ENCODE measurements at regions not wholly inside any gene's neighbourhood (a gene's known extent, or its start where the extent isn't known, plus 50 kb on each side); places are given as distances from the start of the nearest gene placed in this dataset.

DNA sequence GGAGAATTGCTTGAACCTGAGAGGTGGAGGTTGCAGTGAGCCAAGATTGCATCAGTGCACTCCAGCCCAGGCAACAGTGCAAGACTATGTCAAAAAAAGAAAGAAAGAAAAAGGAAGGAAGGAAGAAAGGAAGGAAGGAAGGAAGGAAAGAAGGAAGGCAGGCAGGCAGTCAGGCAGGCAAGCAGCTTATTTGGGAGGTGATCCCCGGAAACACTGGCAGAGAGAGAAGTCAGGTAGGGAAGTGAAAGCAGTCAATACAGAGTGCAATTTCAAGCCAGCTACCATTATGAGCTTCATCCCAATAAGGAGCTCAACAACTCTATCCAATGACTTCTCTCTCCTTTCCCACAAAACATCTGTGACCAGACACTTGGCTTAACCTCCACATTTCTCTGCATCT is 83.0 kb upstream of the TBC1D3K start:
- no peaks in the 10 kb centered on the region for H3K4me1 ChIP-seq
- no peaks in the 10 kb centered on the region for H3K9me3 ChIP-seq
- no peak overlapping the region for H3K27ac ChIP-seq
- DNase-seq = no peak
- no peaks in the 10 kb centered on the region for H3K27me3 ChIP-seq
- H3K4me3 ChIP-seq = no peak overlapping the region
- no peaks in the 10 kb centered on the region for H3K36me3 ChIP-seq
- intact Hi-C loops (cut with DNase I; ENCODE audit: low total_unique reads) = no loop called here
- no peak for TF ChIP-seq POLR2A (IDR thresholded peaks at IDR 0.05)
- TF ChIP-seq, protein P1, sequence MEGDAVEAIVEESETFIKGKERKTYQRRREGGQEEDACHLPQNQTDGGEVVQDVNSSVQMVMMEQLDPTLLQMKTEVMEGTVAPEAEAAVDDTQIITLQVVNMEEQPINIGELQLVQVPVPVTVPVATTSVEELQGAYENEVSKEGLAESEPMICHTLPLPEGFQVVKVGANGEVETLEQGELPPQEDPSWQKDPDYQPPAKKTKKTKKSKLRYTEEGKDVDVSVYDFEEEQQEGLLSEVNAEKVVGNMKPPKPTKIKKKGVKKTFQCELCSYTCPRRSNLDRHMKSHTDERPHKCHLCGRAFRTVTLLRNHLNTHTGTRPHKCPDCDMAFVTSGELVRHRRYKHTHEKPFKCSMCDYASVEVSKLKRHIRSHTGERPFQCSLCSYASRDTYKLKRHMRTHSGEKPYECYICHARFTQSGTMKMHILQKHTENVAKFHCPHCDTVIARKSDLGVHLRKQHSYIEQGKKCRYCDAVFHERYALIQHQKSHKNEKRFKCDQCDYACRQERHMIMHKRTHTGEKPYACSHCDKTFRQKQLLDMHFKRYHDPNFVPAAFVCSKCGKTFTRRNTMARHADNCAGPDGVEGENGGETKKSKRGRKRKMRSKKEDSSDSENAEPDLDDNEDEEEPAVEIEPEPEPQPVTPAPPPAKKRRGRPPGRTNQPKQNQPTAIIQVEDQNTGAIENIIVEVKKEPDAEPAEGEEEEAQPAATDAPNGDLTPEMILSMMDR (IDR thresholded peaks at IDR 0.05) = no peak

DNA sequence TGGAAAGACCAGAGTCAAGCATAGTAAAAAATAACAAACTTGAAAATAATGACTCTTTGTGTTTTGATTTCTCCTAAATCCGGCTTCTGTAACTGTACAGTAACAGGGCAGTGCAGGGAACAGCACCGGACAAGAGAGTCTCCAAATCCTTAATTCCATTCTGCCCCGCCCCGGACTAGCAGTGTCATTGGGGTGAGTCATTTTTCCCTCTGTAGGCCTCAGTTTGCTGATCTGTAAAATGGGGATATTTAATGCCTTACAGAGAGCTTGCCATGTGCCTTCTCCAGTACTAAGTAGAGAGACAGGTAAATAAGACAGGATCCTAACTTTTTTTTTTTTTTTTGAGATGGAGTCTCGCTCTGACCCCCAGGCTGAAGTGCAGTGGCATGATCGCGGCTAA is 83.6 kb upstream of the TBC1D3K start:
- Histone ChIP-seq H3K4me3 (no peak overlapping the region), H3K4me1 (no peaks in the 10 kb centered on the region), H3K27ac (no peak overlapping the region), H3K36me3 (no peaks in the 10 kb centered on the region), H3K27me3 (no peaks in the 10 kb centered on the region), H3K9me3 (no peaks in the 10 kb centered on the region)
- intact Hi-C loops (cut with DNase I; ENCODE audit: low total_unique reads) = no loop called here
- no peak for DNase-seq
- TF ChIP-seq, protein P1 (IDR thresholded peaks at IDR 0.05) = no peak
- no peak for TF ChIP-seq POLR2A (IDR thresholded peaks at IDR 0.05)

DNA sequence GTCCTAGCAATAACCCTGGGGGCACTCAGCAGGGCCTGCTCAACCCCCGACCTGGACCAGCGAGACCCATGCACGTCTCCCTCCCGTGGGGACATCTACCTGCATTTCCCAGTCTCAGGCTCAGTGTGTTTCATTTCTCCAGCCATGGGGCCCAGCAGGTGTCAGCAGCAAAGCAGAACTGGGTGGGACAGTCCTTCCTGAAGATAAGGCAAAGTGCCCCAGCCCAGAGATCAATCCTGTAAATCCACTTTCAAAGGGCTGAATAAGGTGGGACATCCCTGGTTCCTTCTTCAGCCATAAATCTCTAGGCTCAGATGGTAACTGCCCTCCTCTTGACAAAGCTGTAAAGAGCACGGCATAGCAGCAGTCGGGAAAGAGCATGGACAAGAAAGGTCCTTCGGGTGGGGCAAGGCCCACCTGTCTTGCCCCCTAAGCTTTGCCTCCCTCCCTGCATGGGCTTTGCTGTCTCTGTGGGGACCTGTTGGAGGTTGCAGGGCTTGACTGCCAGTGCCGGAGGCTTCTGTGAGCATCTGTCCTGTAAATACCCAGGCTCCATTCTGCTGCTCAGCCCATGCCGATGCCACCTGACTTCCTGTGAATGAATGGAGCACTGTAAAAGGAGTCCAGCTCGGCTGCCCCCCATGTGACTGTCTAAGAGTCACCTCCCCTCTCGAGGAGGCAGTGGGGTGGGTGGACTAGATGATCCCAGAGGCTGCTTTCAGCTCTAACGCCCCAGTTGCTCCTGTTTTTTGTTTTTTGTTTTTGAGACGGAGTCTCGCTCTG is 84.8 kb upstream of the TBC1D3K start:
- Histone ChIP-seq H3K4me1 (no peaks in the 10 kb centered on the region), H3K4me3 (no peak overlapping the region)
- TF ChIP-seq POLR2A (IDR thresholded peaks at IDR 0.05) = no peak
- TF ChIP-seq, protein P1 (IDR thresholded peaks at IDR 0.05) = no peak

DNA sequence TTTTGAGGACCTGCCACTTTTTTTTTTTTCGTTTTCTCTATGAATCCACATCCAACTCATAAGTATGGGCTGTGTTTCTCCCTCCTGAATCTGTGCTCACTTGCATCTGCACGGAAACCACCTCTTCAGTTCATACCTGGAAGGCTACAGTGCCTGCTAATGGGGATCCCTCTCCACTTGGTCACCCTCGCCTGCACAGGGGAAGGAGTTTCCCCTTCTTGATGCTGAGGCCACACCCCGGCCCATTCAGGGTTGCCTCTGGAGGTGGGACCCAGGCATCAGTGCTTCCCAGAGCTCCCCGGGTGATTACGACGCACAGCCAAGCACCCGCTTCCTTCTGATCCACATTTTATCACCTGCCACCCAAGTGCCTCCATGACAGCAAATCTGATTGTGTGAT is 85.9 kb upstream of the TBC1D3K start:
- TF ChIP-seq, protein P1 (IDR thresholded peaks at IDR 0.05) = no peak
- no peak for TF ChIP-seq POLR2A (IDR thresholded peaks at IDR 0.05)
- no peak overlapping the region for H3K27ac ChIP-seq
- H3K9me3 ChIP-seq = no peaks in the 10 kb centered on the region
- H3K36me3 ChIP-seq = no peaks in the 10 kb centered on the region
- H3K4me1 ChIP-seq = no peaks in the 10 kb centered on the region
- no peak overlapping the region for H3K4me3 ChIP-seq
- intact Hi-C loops (cut with DNase I; ENCODE audit: low total_unique reads) = no loop called here
- no peaks in the 10 kb centered on the region for H3K27me3 ChIP-seq
- no peak for DNase-seq

More for the DNA sequence above, 84.8 kb upstream of the TBC1D3K start:
- Histone ChIP-seq H3K9me3 (no peaks in the 10 kb centered on the region), H3K27me3 (no peaks in the 10 kb centered on the region), H3K36me3 (no peaks in the 10 kb centered on the region), H3K27ac (no peak overlapping the region)
- intact Hi-C loops (cut with DNase I; ENCODE audit: low total_unique reads) = no loop called here
- no peak for DNase-seq

DNA sequence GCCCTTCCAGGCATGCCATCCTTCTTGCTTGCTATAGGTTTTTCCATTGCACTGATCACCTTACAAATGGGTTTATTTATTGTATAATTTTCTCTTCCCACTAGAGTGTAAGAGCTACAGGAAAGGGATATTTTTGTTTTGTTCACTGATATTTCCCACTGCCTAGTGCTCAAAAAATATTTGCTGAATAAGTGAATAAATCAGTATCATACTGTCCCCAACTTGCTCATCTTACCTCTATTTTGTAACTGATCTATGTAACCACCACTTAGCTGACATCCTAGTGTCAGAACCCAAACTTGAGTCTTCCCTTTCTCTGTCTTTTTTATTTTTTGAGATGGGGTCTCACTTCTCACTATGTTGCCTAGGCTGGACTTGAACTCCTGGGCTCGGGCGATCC is 87.6 kb upstream of the TBC1D3K start:
- Histone ChIP-seq H3K4me1 (no peaks in the 10 kb centered on the region), H3K27ac (no peak overlapping the region), H3K36me3 (no peaks in the 10 kb centered on the region), H3K9me3 (no peaks in the 10 kb centered on the region), H3K4me3 (no peak overlapping the region), H3K27me3 (no peaks in the 10 kb centered on the region)
- no peak for TF ChIP-seq POLR2A (IDR thresholded peaks at IDR 0.05)
- TF ChIP-seq, protein P1 (IDR thresholded peaks at IDR 0.05) = no peak
- intact Hi-C loops (cut with DNase I; ENCODE audit: low total_unique reads) = no loop called here
- DNase-seq = no peak

All from uterus (tissue), 3 donors.